ENCODE measurements at regions not wholly inside any gene's neighbourhood (a gene's known extent, or its start where the extent isn't known, plus 50 kb on each side); places are given as distances from the start of the nearest gene placed in this dataset.

- peaks cover 26% of the 10 kb centered on the region for H3K27me3 Mint-ChIP-seq
- peaks cover 4% of the 10 kb centered on the region for H3K4me1 Mint-ChIP-seq
- H3K36me3 Mint-ChIP-seq (ENCODE audit: low read depth): peaks cover 7% of the 10 kb centered on the region
- no peak overlapping the region for H3K27ac Mint-ChIP-seq
- no peaks in the 10 kb centered on the region for H3K9me3 ChIP-seq (ENCODE audit: control insufficient read depth, low read length, poor library complexity, severe bottlenecking)
- H3K4me3 Mint-ChIP-seq: no peak overlapping the region
- DNase-seq (no peak), ATAC-seq (no peak)
Observed at GRCh38 chr12:29030006-29030405, 119.1 kb upstream of the FAR2 start.

GRCh38 chr12:29032446-29032845 lies 116.6 kb upstream of the FAR2 start:
- H3K27me3 Mint-ChIP-seq: peaks cover 33% of the 10 kb centered on the region

GRCh38 chr12:29033519-29033918 lies 115.6 kb upstream of the FAR2 start:
- ATAC-seq: no peak
- Mint-ChIP-seq H3K27ac (no peak overlapping the region), H3K4me3 (no peak overlapping the region), H3K27me3 (peaks cover 37% of the 10 kb centered on the region), H3K36me3 (ENCODE audit: low read depth) (peaks cover 7% of the 10 kb centered on the region), H3K4me1 (no peaks in the 10 kb centered on the region)
- no peaks in the 10 kb centered on the region for H3K9me3 ChIP-seq (ENCODE audit: control insufficient read depth, low read length, poor library complexity, severe bottlenecking)
- DNase-seq: no peak

More at GRCh38 chr12:29032446-29032845, 116.6 kb upstream of the FAR2 start:
- no peak overlapping the region for H3K4me3 Mint-ChIP-seq
- H3K9me3 ChIP-seq (ENCODE audit: control insufficient read depth, low read length, poor library complexity, severe bottlenecking): no peaks in the 10 kb centered on the region
- no peak overlapping the region for H3K27ac Mint-ChIP-seq
- ATAC-seq (no peak), DNase-seq (no peak)
- no peaks in the 10 kb centered on the region for H3K4me1 Mint-ChIP-seq
- H3K36me3 Mint-ChIP-seq (ENCODE audit: low read depth): peaks cover 7% of the 10 kb centered on the region

GRCh38 chr12:29035112-29035511 lies 114.0 kb upstream of the FAR2 start:
- DNase-seq (no peak), ATAC-seq (no peak)
- H3K27ac Mint-ChIP-seq: no peak overlapping the region
- peaks cover 45% of the 10 kb centered on the region for H3K27me3 Mint-ChIP-seq
- peaks cover 5% of the 10 kb centered on the region for H3K36me3 Mint-ChIP-seq (ENCODE audit: low read depth)
- H3K4me1 Mint-ChIP-seq: no peaks in the 10 kb centered on the region
- no peaks in the 10 kb centered on the region for H3K9me3 ChIP-seq (ENCODE audit: control insufficient read depth, low read length, poor library complexity, severe bottlenecking)
- H3K4me3 Mint-ChIP-seq: no peak overlapping the region

- no peak for ATAC-seq
Observed at GRCh38 chr12:29039013-29039412, 110.1 kb upstream of the FAR2 start.

GRCh38 chr12:29041621-29042020 lies 107.5 kb upstream of the FAR2 start:
- H3K9me3 ChIP-seq (ENCODE audit: control insufficient read depth, low read length, poor library complexity, severe bottlenecking): no peaks in the 10 kb centered on the region
- Mint-ChIP-seq H3K4me3 (no peak overlapping the region), H3K36me3 (ENCODE audit: low read depth) (no peaks in the 10 kb centered on the region), H3K27ac (no peak overlapping the region), H3K4me1 (peaks cover 2% of the 10 kb centered on the region), H3K27me3 (peaks cover 56% of the 10 kb centered on the region)
- ATAC-seq (no peak), DNase-seq (no peak)

More at GRCh38 chr12:29039013-29039412, 110.1 kb upstream of the FAR2 start:
- no peak for DNase-seq
- Mint-ChIP-seq H3K27me3 (peaks cover 51% of the 10 kb centered on the region), H3K27ac (no peak overlapping the region), H3K4me1 (peaks cover 2% of the 10 kb centered on the region), H3K36me3 (ENCODE audit: low read depth) (no peaks in the 10 kb centered on the region), H3K4me3 (no peak overlapping the region)
- no peaks in the 10 kb centered on the region for H3K9me3 ChIP-seq (ENCODE audit: control insufficient read depth, low read length, poor library complexity, severe bottlenecking)

GRCh38 chr12:29043069-29043468 lies 106.0 kb upstream of the FAR2 start:
- Mint-ChIP-seq H3K27ac (no peak overlapping the region), H3K27me3 (peaks cover 48% of the 10 kb centered on the region), H3K36me3 (ENCODE audit: low read depth) (peaks cover 2% of the 10 kb centered on the region), H3K4me3 (no peak overlapping the region), H3K4me1 (peaks cover 2% of the 10 kb centered on the region)
- no peak for ATAC-seq
- no peaks in the 10 kb centered on the region for H3K9me3 ChIP-seq (ENCODE audit: control insufficient read depth, low read length, poor library complexity, severe bottlenecking)
- DNase-seq: no peak

- Mint-ChIP-seq H3K4me1 (peaks cover 2% of the 10 kb centered on the region), H3K27ac (no peak overlapping the region), H3K27me3 (peaks cover 43% of the 10 kb centered on the region), H3K4me3 (no peak overlapping the region), H3K36me3 (ENCODE audit: low read depth) (peaks cover 2% of the 10 kb centered on the region)
- no peak for DNase-seq
- H3K9me3 ChIP-seq (ENCODE audit: control insufficient read depth, low read length, poor library complexity, severe bottlenecking): no peaks in the 10 kb centered on the region
- no peak for ATAC-seq
Observed at GRCh38 chr12:29044799-29045198, 104.3 kb upstream of the FAR2 start.

- Mint-ChIP-seq H3K36me3 (ENCODE audit: low read depth) (peaks cover 5% of the 10 kb centered on the region), H3K4me3 (no peak overlapping the region), H3K4me1 (no peaks in the 10 kb centered on the region), H3K27me3 (peaks cover 31% of the 10 kb centered on the region), H3K27ac (no peak overlapping the region)
- H3K9me3 ChIP-seq (ENCODE audit: control insufficient read depth, low read length, poor library complexity, severe bottlenecking): no peaks in the 10 kb centered on the region
- no peak for ATAC-seq
- DNase-seq: no peak
Observed at GRCh38 chr12:29048787-29049186, 100.3 kb upstream of the FAR2 start.

GRCh38 chr12:29050503-29050902 lies 98.6 kb upstream of the FAR2 start:
- peaks cover 23% of the 10 kb centered on the region for H3K27me3 Mint-ChIP-seq
- no peak overlapping the region for H3K4me3 Mint-ChIP-seq
- H3K4me1 Mint-ChIP-seq: no peaks in the 10 kb centered on the region
- DNase-seq (no peak), ATAC-seq (no peak)
- no peaks in the 10 kb centered on the region for H3K9me3 ChIP-seq (ENCODE audit: control insufficient read depth, low read length, poor library complexity, severe bottlenecking)
- H3K36me3 Mint-ChIP-seq (ENCODE audit: low read depth): peaks cover 5% of the 10 kb centered on the region
- H3K27ac Mint-ChIP-seq: no peak overlapping the region

GRCh38 chr12:29051221-29051620 lies 97.9 kb upstream of the FAR2 start:
- Mint-ChIP-seq H3K36me3 (ENCODE audit: low read depth) (peaks cover 5% of the 10 kb centered on the region), H3K4me3 (no peak overlapping the region), H3K27ac (no peak overlapping the region), H3K4me1 (no peaks in the 10 kb centered on the region), H3K27me3 (peaks cover 23% of the 10 kb centered on the region)
- no peak for ATAC-seq
- DNase-seq: no peak
- no peaks in the 10 kb centered on the region for H3K9me3 ChIP-seq (ENCODE audit: control insufficient read depth, low read length, poor library complexity, severe bottlenecking)

GRCh38 chr12:29053567-29053966 lies 95.5 kb upstream of the FAR2 start:
- no peak for ATAC-seq
- Mint-ChIP-seq H3K27me3 (peaks cover 20% of the 10 kb centered on the region), H3K36me3 (ENCODE audit: low read depth) (peaks cover 3% of the 10 kb centered on the region), H3K4me1 (no peaks in the 10 kb centered on the region), H3K4me3 (no peak overlapping the region), H3K27ac (no peak overlapping the region)
- no peak for DNase-seq
- H3K9me3 ChIP-seq (ENCODE audit: control insufficient read depth, low read length, poor library complexity, severe bottlenecking): no peaks in the 10 kb centered on the region

GRCh38 chr12:29054858-29055663 lies 94.0 kb upstream of the FAR2 start:
- H3K4me1 Mint-ChIP-seq: no peaks in the 10 kb centered on the region
- H3K4me3 Mint-ChIP-seq: no peak overlapping the region
- ATAC-seq (no peak), DNase-seq (no peak)
- peaks cover 3% of the 10 kb centered on the region for H3K36me3 Mint-ChIP-seq (ENCODE audit: low read depth)
- H3K27ac Mint-ChIP-seq: no peak overlapping the region
- H3K27me3 Mint-ChIP-seq: peaks cover 22% of the 10 kb centered on the region
- no peaks in the 10 kb centered on the region for H3K9me3 ChIP-seq (ENCODE audit: control insufficient read depth, low read length, poor library complexity, severe bottlenecking)

GRCh38 chr12:29066011-29066588 lies 83.0 kb upstream of the FAR2 start:
- H3K9me3 ChIP-seq (ENCODE audit: control insufficient read depth, low read length, poor library complexity, severe bottlenecking): no peaks in the 10 kb centered on the region
- ATAC-seq (no peak), DNase-seq (no peak)
- Mint-ChIP-seq H3K36me3 (ENCODE audit: low read depth) (peaks cover 5% of the 10 kb centered on the region), H3K27me3 (peaks cover 57% of the 10 kb centered on the region), H3K27ac (no peak overlapping the region), H3K4me3 (no peak overlapping the region), H3K4me1 (no peaks in the 10 kb centered on the region)
